Endothelial cell of umbilical vein (primary cell): ENCODE measurements at regions not wholly inside any gene's neighbourhood (a gene's known extent, or its start where the extent isn't known, plus 50 kb on each side); places are given as distances from the start of the nearest gene placed in this dataset.

Experiments used
- EZH2 ChIP-seq: IDR thresholded peaks from 2 replicates; pipeline ENCODE4 v1.6.1; 2012; ENCODE audit warnings: borderline replicate concordance, low read depth, mild to moderate bottlenecking, moderate library complexity, low read length, inconsistent platforms; ENCODE audit not compliant: severe bottlenecking
- FOS ChIP-seq: IDR thresholded peaks from 2 replicates; pipeline ENCODE4 v1.6.1; 2011; ENCODE audit warnings: mild to moderate bottlenecking, low read length, moderate library complexity, borderline replicate concordance; ENCODE audit not compliant: insufficient read depth
- GATA2 ChIP-seq: IDR thresholded peaks from 2 replicates; pipeline ENCODE4 v1.7.0; 2011; ENCODE audit warnings: low read depth, mild to moderate bottlenecking, moderate library complexity, mixed read lengths, low read length; ENCODE audit not compliant: insufficient read length, insufficient read depth
- JUN ChIP-seq: IDR thresholded peaks from 2 replicates; pipeline ENCODE4 v1.6.1; 2011; ENCODE audit warnings: borderline replicate concordance, low read depth; ENCODE audit not compliant: insufficient read length, insufficient read depth
- MYC ChIP-seq: IDR thresholded peaks from one replicate; pipeline ENCODE4 v1.6.1; 2011; ENCODE audit warnings: mild to moderate bottlenecking, low read depth, low read length
- POLR2A ChIP-seq: IDR thresholded peaks from 2 replicates; pipeline ENCODE4 v1.6.1; 2012; ENCODE audit warnings: low read depth, mild to moderate bottlenecking, control low read depth, low read length
- POLR2AphosphoS5 ChIP-seq: IDR thresholded peaks from 2 replicates; pipeline ENCODE4 v1.6.1; 2012; ENCODE audit warnings: low read depth, mild to moderate bottlenecking, control low read depth, low read length, moderate library complexity; ENCODE audit not compliant: insufficient read depth
- TF ChIP-seq, protein P1 (sequence below), 2 donors: IDR thresholded peaks; 1 replicate in 1 of 2; 2 replicates in 1 of 2; pipeline ENCODE4 v1.5.1; 2011; ENCODE audit warnings: low read length in 2 of 2, mild to moderate bottlenecking in 2 of 2, moderate library complexity in 2 of 2, control low read depth in 1 of 2, inconsistent platforms in 1 of 2, low read depth in 1 of 2; ENCODE audit not compliant: insufficient read depth in 1 of 2; ENCODE audit errors: extremely low read depth in 1 of 2
- TF ChIP-seq, protein P2 (sequence below): IDR thresholded peaks from 2 replicates; pipeline ENCODE4 v1.6.1; 2011; ENCODE audit not compliant: insufficient read depth, insufficient read length

DNA sequence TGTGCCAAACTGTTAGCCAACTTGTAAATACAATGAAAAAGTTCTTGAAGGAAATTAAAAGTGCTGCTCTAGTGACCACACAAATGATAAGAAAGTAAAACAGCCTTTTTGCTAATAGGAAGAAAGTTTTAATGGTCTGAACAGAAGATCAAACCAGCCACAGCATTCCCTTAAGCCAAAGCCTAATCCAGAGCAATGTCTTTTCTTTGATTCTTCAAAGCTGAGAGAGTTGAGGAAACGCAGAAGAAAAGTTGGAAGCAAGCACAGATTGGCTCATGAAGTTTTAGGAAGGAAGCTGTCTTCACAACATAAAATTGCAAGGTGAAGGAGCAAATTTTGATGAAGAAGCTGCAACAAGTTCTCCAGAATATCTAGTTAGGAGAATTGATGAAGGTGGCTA, 213.8 kb downstream of the ATXN7L3B start:
- TF ChIP-seq POLR2A (no peak), POLR2AphosphoS5 (no peak), MYC (no peak), EZH2 (no peak), JUN (no peak), GATA2 (no peak), FOS (no peak)
- TF ChIP-seq, protein P1, sequence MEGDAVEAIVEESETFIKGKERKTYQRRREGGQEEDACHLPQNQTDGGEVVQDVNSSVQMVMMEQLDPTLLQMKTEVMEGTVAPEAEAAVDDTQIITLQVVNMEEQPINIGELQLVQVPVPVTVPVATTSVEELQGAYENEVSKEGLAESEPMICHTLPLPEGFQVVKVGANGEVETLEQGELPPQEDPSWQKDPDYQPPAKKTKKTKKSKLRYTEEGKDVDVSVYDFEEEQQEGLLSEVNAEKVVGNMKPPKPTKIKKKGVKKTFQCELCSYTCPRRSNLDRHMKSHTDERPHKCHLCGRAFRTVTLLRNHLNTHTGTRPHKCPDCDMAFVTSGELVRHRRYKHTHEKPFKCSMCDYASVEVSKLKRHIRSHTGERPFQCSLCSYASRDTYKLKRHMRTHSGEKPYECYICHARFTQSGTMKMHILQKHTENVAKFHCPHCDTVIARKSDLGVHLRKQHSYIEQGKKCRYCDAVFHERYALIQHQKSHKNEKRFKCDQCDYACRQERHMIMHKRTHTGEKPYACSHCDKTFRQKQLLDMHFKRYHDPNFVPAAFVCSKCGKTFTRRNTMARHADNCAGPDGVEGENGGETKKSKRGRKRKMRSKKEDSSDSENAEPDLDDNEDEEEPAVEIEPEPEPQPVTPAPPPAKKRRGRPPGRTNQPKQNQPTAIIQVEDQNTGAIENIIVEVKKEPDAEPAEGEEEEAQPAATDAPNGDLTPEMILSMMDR (IDR thresholded peaks at IDR 0.05; ENCODE audit: extremely low read depth in 1 of 2, insufficient read depth in 1 of 2, low read depth in 1 of 2, low read length in 2 of 2), result no peak
- TF ChIP-seq, protein P2, sequence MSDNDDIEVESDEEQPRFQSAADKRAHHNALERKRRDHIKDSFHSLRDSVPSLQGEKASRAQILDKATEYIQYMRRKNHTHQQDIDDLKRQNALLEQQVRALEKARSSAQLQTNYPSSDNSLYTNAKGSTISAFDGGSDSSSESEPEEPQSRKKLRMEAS, result no peak
